Fibroblast of skin of scalp (primary cell): ENCODE measurements at regions not wholly inside any gene's neighbourhood (a gene's known extent, or its start where the extent isn't known, plus 50 kb on each side); places are given as distances from the start of the nearest gene placed in this dataset.
"Not testable (repeated sequence)": the region's sequence is repeated elsewhere in the genome, so short reads cannot be mapped to it uniquely, and the experiment has no call there.

Experiments used
- DNase-seq: peaks from one replicate; pipeline ENCODE4 v3.0.0-alpha.2; 2013

DNA sequence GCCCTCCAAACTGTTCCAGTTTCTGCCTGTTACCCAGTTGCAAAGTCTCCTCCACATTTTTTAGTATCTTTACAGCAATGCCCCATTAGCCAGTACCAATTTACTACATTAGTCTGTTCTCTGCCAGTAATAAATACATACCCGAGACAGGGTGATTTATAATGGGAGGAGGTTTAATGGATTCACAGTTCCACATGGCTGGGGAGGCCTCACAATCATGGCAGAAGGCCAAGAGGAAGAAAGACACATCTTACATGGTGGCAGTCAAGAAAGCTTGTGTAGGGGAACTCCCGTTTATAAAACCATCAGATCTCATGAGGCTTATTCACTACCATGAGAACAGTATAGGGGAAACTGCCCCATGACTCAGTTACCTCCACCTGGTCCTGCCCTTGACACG lies 600.7 kb upstream of the CDH6 start:
- no peak for DNase-seq

DNA sequence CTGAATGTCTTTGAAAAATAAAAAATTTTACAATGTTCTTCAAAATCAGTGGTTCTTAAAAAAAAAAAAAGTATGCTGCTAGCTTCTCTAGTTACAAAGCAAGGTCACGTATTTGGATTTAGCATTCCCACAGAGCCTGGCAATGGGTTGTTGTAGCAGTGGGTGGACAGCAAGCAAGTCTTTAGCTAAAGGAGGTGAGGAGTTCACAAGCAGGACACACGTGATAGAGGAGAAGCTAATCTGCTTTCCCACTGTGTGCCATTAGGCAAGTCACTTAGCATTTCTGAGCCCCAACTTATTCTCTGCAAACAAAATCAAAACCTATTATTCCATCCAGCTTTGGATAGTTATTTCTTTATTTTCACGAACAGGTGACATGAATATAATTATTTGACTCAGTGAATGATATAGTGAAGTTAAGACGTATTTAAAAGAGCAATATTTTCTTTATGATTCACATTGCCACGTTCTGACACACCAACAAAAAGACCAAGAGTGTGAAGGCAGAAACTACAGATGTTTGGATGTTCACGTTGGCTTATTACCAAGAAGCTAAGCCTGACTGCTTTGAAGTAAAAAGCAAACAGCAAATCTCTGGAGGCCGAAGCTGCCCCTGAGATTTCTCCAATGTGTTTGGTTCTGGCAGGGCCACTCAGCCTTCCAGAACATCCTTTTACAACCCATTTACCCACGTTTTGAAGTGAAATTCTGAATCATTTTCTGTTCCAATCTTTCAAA lies 612.1 kb upstream of the CDH6 start:
- no peak for DNase-seq

DNA sequence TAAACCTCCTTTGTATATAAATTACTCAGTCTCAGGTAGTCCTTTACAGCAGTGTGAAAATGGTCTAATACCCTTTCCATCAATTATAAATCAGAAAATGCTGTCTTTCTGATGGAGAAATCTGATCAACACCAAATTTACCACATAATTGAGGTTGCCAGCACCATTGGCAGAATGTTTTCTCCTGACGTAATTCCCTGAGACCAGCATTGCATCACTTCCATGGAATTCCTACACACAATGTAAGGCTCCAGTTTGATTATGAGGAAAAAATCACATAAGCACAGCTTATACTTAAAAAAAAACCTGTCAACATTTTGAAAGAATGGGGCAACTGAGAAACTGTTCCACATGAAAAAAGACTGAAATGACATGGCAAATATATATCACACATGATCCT lies 618.7 kb upstream of the CDH6 start:
- no peak for DNase-seq

DNA sequence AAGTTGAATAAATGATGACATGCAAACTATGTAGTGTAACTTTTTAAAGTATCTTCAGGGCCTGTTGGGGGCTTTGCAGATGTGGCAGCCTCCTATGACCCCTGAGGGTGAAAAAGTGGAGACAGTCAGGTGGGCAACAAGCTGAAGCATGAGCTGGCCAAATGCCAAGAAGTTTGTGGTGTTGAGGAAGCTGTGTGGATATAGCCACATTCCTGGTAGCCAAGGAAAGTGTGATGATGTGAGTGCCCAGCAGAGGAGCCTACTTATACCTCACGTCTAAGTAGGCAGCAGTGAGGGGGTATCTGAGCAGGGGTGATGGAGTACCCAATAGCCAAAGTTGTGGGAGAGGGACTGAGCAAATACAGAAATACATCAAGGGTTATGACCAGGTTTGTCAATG lies 621.2 kb upstream of the CDH6 start:
- DNase-seq, result no peak

DNA sequence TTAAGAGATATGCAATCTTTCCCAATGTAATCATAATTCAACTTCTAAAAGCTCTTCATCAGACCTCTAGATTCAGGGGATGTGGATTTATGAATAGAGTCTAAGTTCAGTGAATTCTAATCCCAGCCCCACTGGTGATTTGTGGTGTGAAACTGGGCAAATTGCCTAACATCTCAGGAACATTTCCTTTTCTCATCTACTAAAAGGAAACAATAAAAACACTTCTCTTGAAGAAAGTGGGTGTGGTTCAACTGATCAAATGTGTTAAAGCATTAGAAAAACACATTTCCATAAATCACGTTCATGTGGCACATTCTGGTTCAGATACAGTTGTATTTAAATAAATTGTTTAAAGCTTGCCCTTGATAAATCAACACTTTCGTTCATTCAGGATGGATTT lies 631.7 kb upstream of the CDH6 start:
- DNase-seq, result no peak

DNA sequence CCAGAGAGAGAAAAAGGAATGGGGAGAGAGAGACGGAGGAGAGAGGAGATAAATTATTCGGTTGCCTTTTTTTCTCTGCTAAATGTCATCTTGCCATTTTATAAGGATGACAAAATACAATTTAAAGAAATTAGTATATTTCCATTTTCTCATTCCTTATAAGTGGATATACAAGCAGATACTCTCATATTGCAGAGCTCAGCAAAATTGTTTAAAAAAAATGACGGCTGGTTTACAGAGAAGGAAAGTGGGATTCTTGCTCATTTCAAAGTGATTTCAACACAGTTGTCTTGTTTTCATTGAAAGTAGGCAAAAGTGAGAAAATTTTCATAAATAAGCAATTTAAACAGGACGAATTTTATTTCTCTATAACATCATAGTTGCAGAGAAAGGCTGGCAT lies 641.9 kb upstream of the CDH6 start:
- no peak for DNase-seq

DNA sequence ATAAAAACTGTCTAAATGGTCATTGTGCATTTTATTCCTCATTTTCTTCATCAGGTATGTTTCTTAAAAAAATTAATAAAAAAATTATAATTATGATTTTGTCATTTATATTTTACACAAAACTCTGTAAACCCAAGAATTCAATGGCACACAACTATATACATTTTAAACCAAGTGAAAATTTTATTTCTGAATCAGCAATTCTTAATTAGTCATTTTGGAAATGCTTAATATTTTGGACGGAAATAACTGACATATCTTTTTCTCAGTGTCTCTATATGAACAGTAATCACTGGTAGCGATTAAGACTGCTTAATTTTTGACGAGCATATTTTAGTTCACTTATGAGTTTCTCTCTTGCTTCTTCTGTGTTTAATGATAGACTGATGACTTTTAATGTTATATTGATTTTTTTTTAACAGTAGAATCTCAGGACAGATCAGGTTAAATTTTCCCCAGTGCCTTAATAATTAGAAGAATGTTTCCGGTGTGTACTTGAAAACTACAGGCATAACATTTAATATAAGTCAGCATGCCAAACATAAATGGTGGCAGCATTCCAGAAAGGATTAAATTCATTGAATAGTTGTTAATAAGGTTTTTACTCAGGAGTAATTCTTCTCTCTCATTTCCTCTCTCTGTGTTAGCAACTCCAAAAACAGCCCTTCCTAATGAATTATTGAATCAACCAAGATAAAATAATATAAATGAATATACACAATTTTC lies 644.7 kb upstream of the CDH6 start:
- no peak for DNase-seq

DNA sequence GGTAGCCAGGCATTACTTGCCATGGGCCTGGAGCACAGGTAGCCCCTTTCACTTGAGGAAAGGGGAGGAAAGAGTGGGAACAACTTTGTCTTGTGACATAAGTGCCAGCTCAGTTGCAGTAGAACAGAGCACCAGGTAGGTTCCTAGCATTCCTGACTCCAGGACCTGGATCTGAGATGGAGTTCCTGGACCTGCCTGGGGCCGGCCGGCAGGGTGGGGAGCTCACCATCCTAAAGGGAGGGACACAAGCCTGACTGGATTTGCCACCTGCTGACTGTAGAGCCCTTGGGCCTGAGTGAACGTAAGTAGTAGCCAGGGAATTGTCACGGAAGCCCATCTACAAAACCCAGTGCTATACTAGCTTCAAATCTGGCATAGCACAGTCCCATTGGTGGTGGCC lies 653.3 kb upstream of the CDH6 start:
- DNase-seq, result no peak

DNA sequence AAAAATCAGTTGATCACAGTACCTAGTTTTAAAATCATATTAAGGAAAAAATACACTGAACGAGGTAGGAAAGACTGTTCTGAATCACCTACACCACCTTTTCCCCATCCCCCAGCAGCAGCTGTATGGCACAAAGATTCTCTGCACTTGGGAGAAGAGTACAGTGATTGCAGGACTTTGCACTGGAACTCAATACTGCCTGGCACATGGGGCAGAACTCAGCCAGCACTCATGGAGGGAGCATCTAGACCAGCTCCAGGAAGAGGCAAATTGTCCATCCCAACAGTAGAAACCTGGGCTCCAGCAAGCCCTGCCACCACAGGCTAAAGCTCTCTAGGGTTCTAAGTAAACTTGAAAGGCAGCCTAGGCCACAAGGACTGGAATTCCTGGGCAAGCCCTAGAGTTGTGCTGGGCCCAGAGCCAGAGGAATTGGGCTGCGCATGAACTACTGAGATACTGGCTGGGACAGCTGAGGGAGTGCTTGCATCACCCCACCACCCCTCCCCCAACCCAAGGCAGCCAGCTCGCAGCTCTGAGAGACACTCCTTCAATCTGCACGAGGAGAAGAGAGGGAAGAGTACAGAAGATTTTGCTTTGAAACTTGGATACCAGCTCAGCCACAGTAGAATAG lies 654.4 kb upstream of the CDH6 start:
- DNase-seq, result peak; percentile 42

DNA sequence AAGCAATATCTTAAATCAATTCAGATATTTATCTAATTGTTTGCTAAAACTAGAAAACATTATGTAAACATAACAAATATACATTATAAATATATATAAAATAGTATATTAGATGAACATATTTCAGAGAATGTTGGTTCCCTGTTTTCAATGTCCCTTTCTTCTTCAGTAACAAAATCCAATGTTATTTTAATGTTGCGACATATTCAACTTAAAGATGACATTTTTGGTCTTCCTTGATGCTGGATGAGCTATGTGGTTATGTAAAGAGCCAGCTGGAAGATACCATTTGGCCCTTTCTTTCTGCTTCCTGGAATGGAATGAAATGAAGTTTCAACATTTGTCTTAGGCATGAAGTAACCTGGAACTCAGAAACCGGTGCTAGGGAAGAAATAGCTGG lies 668.1 kb upstream of the CDH6 start:
- no peak for DNase-seq

DNA sequence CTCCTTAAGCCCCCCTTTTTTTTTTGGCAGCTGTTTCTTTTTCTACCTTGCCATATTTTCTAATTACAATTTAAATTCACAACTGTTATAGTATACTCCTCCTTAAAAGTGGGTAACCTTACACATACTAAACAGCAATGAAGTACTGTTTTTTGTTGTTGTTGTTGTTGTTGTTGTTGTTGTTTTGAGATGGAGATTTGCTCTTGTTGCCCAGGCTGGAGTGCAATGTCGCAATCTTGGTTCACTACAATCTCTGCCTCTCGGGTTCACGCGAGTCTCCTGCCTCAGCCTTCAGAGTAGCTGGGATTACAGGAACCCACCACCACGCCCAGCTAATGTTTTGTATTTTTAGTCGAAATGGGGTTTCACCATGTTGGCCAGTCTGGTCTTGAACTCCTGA lies 669.1 kb upstream of the CDH6 start:
- DNase-seq, result no peak

DNA sequence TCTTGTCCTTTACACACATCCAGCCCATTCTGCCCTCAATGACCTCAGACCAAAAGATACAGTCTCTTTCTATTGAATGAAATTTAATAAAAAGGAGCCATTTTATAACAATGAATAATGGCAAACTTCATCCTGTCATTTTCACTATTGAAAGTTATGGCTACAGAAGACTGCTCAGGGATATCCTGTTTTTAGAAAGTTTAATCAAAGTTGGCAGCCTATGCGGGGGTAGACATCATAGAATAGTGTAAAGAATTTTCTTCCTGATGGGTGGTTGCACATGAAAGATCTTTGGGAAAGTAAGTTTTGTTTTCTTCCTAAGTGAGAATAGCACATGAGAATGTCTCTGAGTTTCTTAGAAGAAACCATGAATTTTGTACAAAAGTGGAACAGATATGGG lies 670.4 kb upstream of the CDH6 start:
- DNase-seq, result no peak

DNA sequence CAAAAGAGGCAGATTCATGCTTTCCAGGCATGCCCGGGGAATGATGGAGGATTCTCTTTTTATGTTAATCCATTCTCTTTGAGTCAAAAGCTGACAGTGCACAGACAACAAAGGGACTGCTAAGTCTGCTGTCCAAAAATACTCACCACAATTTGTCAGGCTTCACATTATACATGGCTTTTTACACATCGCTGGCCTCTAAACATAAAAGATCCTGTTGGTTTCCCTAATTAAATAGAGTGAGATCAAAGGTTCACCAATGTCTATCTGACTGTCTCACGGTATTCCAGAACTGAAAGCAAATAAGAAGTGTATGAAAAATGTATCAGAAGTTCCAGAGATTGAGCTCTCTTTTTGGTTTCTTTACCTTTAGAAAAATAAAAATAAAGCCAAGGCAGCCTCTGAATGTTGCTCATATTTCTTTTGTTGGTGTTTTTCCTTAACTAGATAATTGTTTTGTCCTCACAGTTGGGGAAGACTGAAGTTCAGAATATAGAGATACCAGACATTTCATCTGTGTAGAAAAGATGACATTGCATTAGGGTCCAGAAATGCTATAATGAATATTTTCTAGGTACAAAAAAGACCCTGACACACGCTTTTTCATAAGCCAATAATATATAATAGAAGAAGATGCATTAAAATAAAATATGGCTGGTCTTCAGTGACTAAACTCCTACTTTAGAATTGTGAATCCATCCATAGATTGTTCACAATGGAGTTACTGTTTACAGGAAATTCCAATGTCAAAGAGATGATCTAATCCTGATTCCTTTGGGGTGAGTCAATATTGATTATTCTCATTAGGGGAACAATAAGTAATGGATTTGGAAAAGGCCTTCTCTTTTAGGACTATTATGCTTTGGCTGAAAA lies 688.2 kb upstream of the CDH6 start:
- DNase-seq, result peak; percentile 55

DNA sequence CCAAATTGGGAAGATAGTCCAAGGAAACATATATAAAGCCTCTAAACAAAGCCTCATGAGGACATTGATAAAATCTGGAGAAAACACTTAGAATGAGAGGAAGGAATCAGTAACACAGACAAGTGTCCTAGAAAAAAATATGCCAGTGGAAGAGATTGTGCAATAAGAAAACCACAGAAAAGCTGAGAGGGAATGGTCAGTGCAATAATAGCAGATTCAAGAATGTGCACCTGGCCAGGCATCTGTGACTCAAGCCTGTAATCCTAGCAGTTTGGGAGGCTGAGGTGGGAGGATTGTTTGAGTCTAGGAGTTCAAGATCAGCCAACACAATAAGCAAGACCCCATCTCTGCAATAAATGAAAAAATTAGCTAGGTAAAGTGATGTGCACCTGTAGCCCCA lies 691.2 kb upstream of the CDH6 start:
- DNase-seq, result no peak

DNA sequence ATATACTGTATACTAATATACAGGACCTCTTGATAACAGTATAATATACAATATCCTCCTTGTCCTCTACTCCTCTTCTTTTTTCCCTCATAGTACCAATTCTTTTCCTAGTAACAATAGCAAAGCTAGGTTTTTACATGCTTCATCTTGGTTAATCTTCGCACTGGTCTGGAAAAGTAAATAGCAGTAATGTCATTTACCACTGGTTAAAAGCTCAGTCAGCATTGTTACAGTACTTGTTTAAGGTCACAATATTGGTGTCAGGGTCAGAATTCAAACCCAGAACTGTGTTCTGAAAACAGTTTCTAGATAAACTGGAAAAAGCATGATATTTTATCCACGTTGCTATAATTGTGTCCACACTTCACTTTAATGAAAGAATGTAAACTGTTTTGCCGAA lies 692.4 kb upstream of the CDH6 start:
- DNase-seq, result no peak

DNA sequence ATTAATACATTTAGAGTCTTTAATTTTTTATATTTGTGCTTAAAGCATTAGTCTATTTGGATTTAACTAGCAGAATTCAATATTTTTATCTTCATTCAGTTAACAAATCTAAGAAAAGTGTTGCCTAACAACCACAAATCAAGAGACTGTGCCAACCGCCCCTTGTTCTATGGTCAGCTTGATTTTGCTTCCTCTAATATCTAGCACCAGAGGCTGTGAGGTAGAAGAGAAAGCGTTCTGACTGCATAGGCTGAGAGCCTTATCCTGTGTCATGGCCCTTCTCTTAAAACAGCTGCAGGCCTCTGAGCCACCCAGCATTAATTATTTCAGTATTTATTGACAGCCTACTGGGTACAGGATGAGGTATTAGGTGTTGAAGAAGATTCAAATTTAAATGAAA lies 693.0 kb upstream of the CDH6 start:
- DNase-seq, result no peak

DNA sequence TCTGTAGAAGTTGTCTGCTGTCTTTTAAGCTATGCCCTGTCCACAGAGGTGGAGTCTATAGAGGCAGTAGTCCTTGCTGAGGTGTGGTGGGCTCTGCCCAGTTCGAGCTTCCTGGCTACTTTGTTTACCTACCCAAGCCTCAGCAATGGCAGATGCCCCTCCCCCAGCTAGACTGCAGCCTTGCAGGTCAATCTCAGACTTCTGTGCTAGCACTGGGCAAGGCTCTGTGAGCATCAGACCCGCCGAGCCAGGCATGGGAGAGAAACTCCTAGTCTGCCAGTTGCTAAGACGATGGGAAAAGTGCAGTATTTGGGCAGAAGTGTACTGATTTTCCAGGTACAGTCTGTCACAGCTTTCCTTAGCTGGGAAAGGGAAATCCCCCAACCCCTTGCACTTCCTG lies 694.1 kb upstream of the CDH6 start:
- DNase-seq, result no peak

DNA sequence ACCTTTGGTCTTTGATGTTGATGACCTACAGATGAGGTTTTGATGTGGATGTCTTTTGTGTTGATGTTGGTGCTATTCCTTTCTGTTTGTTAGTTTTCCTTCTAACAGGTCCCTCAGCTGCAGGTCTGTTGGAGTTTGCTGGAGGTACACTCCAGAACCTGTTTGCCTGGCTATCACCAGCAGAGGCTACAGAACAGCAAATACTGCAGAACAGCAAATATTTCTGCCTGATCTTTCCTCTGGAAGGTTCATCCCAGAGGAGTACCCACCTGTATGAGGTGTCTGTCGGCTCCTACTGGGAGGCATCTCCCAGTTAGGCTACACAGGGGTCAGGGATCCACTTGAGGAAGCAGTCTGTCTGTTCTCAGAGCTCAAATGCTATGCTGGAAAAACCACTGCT lies 694.5 kb upstream of the CDH6 start:
- no peak for DNase-seq

DNA sequence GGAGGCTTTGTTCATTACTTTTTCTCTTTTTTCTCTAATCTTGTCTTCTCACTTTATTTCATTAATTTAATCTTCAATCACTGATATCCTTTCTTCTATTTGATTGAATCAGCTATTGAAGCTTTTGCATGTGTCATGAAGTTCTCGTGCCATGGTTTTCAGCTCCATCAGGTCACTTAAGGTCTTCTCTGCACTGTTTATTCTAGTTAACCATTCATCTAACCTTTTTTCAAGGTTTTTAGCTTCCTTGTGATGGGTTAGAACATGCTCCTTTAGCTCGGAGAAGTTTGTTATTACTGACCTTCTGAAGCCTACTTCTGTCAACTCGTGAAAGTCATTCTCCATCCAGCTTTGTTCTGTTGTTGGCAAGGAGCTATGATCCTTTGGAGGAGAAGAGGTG lies 695.0 kb upstream of the CDH6 start:
- DNase-seq, result not testable (repeated sequence)

DNA sequence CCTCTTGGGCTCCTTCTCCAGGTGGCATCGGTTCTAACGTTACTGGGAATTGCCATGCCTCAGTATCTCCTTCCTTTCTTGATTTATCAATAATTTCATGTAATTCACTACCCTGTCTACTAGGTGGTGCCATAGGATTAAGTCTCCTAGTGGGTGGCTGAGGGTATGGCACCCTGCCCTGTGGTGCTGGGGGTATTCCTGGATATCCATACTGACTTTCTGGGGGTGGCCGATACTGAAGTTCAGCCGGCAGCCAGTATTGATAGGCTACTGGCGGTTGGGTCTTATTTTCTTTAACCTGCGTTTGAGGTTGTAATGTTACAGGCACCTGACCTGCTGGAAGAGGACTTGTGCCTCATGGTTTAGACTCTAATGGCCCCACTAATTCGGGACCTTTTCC lies 699.4 kb upstream of the CDH6 start:
- not testable (repeated sequence) for DNase-seq

DNA sequence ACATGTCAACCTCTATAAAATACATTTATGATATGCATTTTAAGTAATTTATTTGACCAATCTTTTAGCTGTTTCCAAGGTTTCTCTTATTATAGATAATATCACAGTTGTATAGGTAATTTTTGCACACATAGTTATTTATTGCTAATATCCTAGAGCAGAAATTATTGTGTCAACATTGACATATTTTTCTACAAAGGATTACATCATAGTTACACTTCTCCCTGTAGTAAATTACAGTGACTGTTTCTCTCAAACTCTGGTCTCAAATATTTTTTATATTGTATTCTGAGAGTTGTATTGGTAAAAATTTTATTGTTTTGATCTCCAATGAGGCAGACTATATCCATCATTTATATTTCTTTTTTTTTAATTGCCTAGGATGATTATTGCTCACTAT lies 714.4 kb upstream of the CDH6 start:
- no peak for DNase-seq

DNA sequence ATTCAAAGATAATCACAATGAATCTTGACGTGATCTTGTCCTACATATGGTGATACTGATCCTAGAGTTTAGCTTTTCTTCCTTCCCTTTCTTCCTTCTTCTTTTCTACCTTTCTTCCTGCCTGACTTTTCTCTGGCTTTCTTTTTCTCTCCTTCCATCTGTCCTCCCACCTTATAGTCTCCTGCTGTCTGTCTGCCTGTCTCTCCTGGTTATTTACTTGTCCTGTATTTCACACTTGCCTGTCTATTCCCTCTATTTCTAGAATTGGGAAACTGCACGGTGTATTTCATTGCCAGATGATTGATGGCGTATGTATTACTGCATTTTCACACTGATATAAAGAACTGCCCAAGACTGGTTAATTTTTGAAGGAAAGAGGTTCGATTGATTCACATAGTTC lies 718.1 kb upstream of the CDH6 start:
- no peak for DNase-seq

DNA sequence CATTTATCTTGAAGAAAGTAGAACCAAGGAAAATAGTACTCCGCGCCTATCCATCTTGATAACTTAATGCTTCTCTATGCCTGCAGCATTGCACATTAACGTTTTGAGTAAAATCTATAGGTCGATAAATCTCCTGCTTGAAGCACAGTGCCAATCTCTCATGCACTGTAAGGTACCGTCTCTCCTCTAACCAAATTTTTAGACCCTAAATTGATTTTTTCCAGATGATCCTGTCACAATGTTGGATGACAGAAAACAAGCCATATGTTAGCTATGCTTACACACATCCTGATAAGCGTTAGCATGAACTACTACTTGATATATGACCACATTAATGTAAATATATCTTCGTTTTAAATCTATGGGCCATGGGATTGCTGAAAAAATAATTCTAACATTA lies 723.8 kb upstream of the CDH6 start:
- DNase-seq, result no peak
